ENCODE measurements at regions not wholly inside any gene's neighbourhood (a gene's known extent, or its start where the extent isn't known, plus 50 kb on each side); places are given as distances from the start of the nearest gene placed in this dataset.

GRCh38 chr12:64992116-64992515, 129.0 kb downstream of the WIF1 start:
- no peak for TF ChIP-seq CTCF (IDR thresholded peaks at IDR 0.05)
- no peak for TF ChIP-seq POLR2A (IDR thresholded peaks at IDR 0.05)
